ENCODE measurements at regions not wholly inside any gene's neighbourhood (a gene's known extent, or its start where the extent isn't known, plus 50 kb on each side); places are given as distances from the start of the nearest gene placed in this dataset.

DNA sequence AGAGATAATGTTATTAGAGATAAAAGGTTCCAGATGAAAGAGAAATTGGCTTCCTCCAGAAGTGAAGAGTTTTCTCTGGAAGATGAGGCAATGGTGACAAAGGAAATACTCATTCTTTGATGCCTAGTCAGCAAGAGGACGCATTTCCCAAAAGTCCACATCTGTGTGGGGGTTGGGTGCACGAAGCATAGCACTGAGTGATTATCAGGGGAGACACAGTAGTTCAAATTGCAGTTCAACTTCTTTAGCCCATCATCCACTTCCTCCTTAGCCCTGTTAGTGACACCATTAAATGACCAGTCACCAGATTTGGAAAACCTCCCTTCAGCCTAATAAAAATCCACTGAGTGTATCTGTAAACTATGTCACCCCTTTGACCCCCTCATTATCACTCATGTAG, 80.9 kb upstream of the PHLPP1 start:
- no peaks in the 10 kb centered on the region for H3K79me2 ChIP-seq (ENCODE audit: low read length)
- H3K4me2 ChIP-seq (ENCODE audit: low read depth, low read length), result no peak overlapping the region
- no peaks in the 10 kb centered on the region for H3K9me3 ChIP-seq (replicated peaks; ENCODE audit: insufficient read depth, low read length)

DNA sequence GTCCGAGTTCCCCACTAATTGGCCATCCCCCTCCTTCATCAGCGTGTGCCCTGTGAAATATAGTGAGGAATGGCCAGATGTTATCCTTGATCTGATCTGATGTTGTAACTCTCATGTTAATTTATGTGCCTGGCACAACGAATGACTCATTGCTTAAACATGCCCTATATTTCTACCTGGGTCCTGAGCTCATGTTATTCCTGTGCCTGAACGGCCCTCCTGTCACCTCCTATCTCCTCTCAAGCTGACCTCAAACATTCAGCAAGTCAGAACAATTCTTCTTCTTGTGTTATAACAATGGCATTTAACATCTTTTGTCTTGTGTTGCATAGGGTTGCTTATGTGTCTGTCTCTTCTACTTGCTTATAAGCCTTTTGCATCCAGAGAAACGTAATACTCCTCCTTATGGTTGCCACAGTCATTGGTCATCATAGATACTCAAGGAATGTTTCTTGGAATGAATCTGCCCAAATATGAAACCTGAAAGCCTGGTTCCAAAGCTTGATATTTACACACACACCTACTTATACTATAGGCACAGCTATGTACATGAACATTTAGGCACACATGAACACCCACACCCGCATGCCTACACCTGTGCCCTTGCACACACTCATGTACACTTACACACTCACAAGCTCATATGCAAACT, 80.2 kb upstream of the PHLPP1 start:
- no peak for DNase-seq
- H3K27ac ChIP-seq (ENCODE audit: low read length), result no peak overlapping the region
- H3K27me3 ChIP-seq (replicated peaks; ENCODE audit: insufficient read depth, low read length), result no peaks in the 10 kb centered on the region
- no peaks in the 10 kb centered on the region for H4K20me1 ChIP-seq (ENCODE audit: insufficient read depth, low read length)
- H3K4me2 ChIP-seq (ENCODE audit: low read depth, low read length), result no peak overlapping the region
- no peaks in the 10 kb centered on the region for H3K9me2 ChIP-seq (replicated peaks; ENCODE audit: insufficient read depth, low read length)
- H3K4me3 ChIP-seq (ENCODE audit: low read length), result no peak overlapping the region
- H3K79me2 ChIP-seq (ENCODE audit: low read length), result no peaks in the 10 kb centered on the region
- no peak overlapping the region for H3K9ac ChIP-seq (ENCODE audit: low read length)
- H3K36me3 ChIP-seq (replicated peaks; ENCODE audit: insufficient read depth, low read length), result no peaks in the 10 kb centered on the region
- H3K4me1 ChIP-seq (ENCODE audit: low read length), result no peaks in the 10 kb centered on the region
- H2AFZ ChIP-seq (ENCODE audit: low read length), result no peak overlapping the region
- H3K9me3 ChIP-seq (replicated peaks; ENCODE audit: insufficient read depth, low read length), result no peaks in the 10 kb centered on the region
- no peak for TF ChIP-seq EZH2 (optimal IDR thresholded peaks at IDR 0.05; ENCODE audit: low read depth, low read length)
- TF ChIP-seq, protein P1, sequence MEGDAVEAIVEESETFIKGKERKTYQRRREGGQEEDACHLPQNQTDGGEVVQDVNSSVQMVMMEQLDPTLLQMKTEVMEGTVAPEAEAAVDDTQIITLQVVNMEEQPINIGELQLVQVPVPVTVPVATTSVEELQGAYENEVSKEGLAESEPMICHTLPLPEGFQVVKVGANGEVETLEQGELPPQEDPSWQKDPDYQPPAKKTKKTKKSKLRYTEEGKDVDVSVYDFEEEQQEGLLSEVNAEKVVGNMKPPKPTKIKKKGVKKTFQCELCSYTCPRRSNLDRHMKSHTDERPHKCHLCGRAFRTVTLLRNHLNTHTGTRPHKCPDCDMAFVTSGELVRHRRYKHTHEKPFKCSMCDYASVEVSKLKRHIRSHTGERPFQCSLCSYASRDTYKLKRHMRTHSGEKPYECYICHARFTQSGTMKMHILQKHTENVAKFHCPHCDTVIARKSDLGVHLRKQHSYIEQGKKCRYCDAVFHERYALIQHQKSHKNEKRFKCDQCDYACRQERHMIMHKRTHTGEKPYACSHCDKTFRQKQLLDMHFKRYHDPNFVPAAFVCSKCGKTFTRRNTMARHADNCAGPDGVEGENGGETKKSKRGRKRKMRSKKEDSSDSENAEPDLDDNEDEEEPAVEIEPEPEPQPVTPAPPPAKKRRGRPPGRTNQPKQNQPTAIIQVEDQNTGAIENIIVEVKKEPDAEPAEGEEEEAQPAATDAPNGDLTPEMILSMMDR (IDR thresholded peaks at IDR 0.05; ENCODE audit: low read length), result no peak
- no peak for TF ChIP-seq EZH2phosphoT487 (IDR thresholded peaks at IDR 0.05; ENCODE audit: low read length)
- no peaks in the 10 kb centered on the region for H3F3A ChIP-seq (ENCODE audit: insufficient read depth, low read length)

More for the DNA sequence above, 80.9 kb upstream of the PHLPP1 start:
- Histone ChIP-seq H3K4me3 (ENCODE audit: low read length) (no peak overlapping the region), H3K4me1 (ENCODE audit: low read length) (no peaks in the 10 kb centered on the region), H3K36me3 (replicated peaks; ENCODE audit: insufficient read depth, low read length) (no peaks in the 10 kb centered on the region), H3K9me2 (replicated peaks; ENCODE audit: insufficient read depth, low read length) (no peaks in the 10 kb centered on the region), H2AFZ (ENCODE audit: low read length) (no peak overlapping the region), H3F3A (ENCODE audit: insufficient read depth, low read length) (no peaks in the 10 kb centered on the region), H3K9ac (ENCODE audit: low read length) (no peak overlapping the region), H4K20me1 (ENCODE audit: insufficient read depth, low read length) (no peaks in the 10 kb centered on the region), H3K27ac (ENCODE audit: low read length) (no peak overlapping the region), H3K27me3 (replicated peaks; ENCODE audit: insufficient read depth, low read length) (no peaks in the 10 kb centered on the region)
- TF ChIP-seq EZH2phosphoT487 (IDR thresholded peaks at IDR 0.05; ENCODE audit: low read length) (no peak), EZH2 (optimal IDR thresholded peaks at IDR 0.05; ENCODE audit: low read depth, low read length) (no peak)
- TF ChIP-seq, protein P1 (IDR thresholded peaks at IDR 0.05; ENCODE audit: low read length), result no peak
- DNase-seq, result no peak

DNA sequence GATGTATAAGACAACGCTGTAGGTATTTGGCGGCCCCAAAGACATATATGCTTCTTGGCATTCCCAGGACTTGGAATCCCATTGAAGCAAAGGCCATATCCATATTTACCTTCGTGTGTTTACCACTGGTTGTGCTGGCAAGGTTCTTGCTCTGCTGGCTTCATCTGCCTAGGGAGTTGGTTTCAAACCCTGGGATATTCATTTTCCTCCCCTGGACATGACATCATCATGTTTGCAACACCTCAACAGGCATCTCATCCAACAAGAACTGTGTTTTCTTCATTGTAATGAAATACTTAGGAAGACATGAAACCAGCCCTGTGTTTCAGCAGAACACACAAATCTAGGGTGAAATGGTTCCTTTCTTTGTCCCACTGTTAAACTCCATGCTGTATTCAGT, 77.9 kb upstream of the PHLPP1 start:
- Histone ChIP-seq H3F3A (ENCODE audit: insufficient read depth, low read length) (no peaks in the 10 kb centered on the region), H4K20me1 (ENCODE audit: insufficient read depth, low read length) (no peaks in the 10 kb centered on the region), H3K9ac (ENCODE audit: low read length) (no peak overlapping the region), H3K9me2 (replicated peaks; ENCODE audit: insufficient read depth, low read length) (no peaks in the 10 kb centered on the region), H3K4me2 (ENCODE audit: low read depth, low read length) (no peak overlapping the region), H3K27ac (ENCODE audit: low read length) (no peak overlapping the region), H3K9me3 (replicated peaks; ENCODE audit: insufficient read depth, low read length) (no peaks in the 10 kb centered on the region), H2AFZ (ENCODE audit: low read length) (no peak overlapping the region), H3K27me3 (replicated peaks; ENCODE audit: insufficient read depth, low read length) (no peaks in the 10 kb centered on the region), H3K4me1 (ENCODE audit: low read length) (no peaks in the 10 kb centered on the region), H3K36me3 (replicated peaks; ENCODE audit: insufficient read depth, low read length) (no peaks in the 10 kb centered on the region), H3K4me3 (ENCODE audit: low read length) (no peak overlapping the region), H3K79me2 (ENCODE audit: low read length) (no peaks in the 10 kb centered on the region)
- TF ChIP-seq, protein P1 (IDR thresholded peaks at IDR 0.05; ENCODE audit: low read length), result no peak
- DNase-seq, result no peak

Measured in MM.1S (cell line).